Peyer's patch (tissue), 4 donors: ENCODE measurements at regions not wholly inside any gene's neighbourhood (a gene's known extent, or its start where the extent isn't known, plus 50 kb on each side); places are given as distances from the start of the nearest gene placed in this dataset.

ENCODE experiments used
- POLR2A ChIP-seq, 2 donors: fragments of 450-650 bp; IDR thresholded peaks; one replicate each; pipeline ENCODE4 v1.5.1; 2017; ENCODE audit warnings: antibody characterized with exemption in 2 of 2, mild to moderate bottlenecking in 2 of 2, moderate library complexity in 2 of 2
- TF ChIP-seq, protein P1 (sequence below), 6 experiments: fragments of 450-650 bp in 4 of 6; fragments of 200-600 bp in 2 of 6; sonication (generic) in 1 of 6; IDR thresholded peaks; one replicate each; pipeline ENCODE4 v1.5.1; 2017 to 2019; ENCODE audit warnings: antibody characterized with exemption in 6 of 6, mild to moderate bottlenecking in 3 of 6, moderate library complexity in 1 of 6

- TF ChIP-seq, protein P1, sequence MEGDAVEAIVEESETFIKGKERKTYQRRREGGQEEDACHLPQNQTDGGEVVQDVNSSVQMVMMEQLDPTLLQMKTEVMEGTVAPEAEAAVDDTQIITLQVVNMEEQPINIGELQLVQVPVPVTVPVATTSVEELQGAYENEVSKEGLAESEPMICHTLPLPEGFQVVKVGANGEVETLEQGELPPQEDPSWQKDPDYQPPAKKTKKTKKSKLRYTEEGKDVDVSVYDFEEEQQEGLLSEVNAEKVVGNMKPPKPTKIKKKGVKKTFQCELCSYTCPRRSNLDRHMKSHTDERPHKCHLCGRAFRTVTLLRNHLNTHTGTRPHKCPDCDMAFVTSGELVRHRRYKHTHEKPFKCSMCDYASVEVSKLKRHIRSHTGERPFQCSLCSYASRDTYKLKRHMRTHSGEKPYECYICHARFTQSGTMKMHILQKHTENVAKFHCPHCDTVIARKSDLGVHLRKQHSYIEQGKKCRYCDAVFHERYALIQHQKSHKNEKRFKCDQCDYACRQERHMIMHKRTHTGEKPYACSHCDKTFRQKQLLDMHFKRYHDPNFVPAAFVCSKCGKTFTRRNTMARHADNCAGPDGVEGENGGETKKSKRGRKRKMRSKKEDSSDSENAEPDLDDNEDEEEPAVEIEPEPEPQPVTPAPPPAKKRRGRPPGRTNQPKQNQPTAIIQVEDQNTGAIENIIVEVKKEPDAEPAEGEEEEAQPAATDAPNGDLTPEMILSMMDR (IDR thresholded peaks at IDR 0.05): no peak
- no peak for TF ChIP-seq POLR2A (IDR thresholded peaks at IDR 0.05)
Observed at GRCh38 chr16:51723036-51723724, 572.1 kb upstream of the SALL1 start.
